Frontal cortex (tissue), 3 donors: ENCODE measurements at regions not wholly inside any gene's neighbourhood (a gene's known extent, or its start where the extent isn't known, plus 50 kb on each side); places are given as distances from the start of the nearest gene placed in this dataset.

ENCODE experiments used
- DNase-seq, 2 donors: peaks; one replicate each; pipeline ENCODE4 v3.0.0; 2012; ENCODE audit warnings: low spot score in 2 of 2
- FAIRE-seq: peaks from 2 replicates; lab custom pipeline; 2012; peaks lifted over from hg19 to GRCh38; lab: Jason Lieb, UNC
- donor health status: control.
- donor health status: control.
- donor health status: control.

GRCh38 chr3:148186881-148187280, 510.8 kb upstream of the AGTR1 start:
- no peak for DNase-seq
- FAIRE-seq = no peak

DNA sequence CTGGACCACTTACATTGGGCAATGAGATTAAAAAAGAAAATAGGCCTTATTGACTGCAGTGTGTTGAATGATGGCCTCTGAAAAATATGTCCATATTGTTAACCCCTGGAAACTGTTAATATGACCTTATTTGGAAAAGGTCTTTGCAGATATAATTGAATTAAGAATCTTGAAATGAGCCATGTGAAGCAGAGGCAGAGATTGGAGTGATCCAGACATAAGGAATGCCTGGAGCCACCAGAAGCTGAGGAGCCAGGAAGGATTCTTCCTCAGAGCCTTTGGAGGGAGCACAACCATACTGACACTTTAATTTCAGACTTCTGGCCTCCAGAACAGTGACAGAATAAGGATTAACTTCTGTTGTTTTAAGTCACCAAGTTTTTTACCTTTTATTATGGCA, 510.4 kb upstream of the AGTR1 start:
- FAIRE-seq (no peak), DNase-seq (no peak)

DNA sequence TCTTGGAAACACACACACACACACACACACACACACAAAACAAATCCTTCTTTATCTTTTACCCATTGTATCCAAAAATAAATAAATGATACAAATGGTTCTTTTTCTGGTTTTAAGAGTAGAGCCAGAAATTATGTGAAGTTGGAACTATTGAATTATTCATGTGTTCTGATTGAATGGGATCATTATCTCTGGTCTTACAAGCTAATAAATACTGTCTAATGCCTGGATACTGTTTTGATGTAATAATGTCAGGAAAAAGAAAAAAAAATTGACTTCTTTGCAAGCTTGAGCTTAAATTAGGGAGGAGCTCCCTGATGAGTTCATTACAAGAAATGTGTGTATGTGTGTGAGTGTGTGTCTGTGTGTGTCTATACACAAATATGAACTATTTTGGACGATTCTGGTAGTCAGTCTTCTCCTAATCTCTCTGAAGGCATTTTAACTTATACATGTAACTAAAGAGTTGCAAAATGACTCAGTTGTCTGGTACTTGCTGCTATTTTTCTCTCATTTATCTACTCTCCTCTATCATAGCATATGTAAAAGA, 507.2 kb upstream of the AGTR1 start:
- DNase-seq (peak in 1 of 2 donors; percentile 8), FAIRE-seq (peak; percentile 99)

DNA sequence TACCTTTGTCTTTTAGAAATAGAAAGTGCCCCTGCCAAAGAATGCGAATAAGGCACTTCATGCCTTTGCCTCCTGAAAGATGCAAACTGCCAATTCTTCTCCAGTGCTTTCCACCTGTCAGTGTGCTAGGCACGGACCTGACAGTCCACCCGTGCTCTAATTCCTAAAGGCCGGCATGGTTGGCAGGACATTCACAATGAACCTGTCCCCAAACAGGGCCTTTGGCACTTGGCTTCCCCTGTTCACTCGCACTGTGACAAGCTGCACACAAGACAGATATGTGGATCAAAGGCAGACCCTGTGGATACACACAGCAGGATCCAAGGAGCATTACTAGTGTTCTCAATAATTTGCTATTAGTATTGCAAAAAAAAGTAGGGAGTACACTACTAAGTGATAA, 505.7 kb upstream of the AGTR1 start:
- FAIRE-seq = no peak
- DNase-seq = no peak

DNA sequence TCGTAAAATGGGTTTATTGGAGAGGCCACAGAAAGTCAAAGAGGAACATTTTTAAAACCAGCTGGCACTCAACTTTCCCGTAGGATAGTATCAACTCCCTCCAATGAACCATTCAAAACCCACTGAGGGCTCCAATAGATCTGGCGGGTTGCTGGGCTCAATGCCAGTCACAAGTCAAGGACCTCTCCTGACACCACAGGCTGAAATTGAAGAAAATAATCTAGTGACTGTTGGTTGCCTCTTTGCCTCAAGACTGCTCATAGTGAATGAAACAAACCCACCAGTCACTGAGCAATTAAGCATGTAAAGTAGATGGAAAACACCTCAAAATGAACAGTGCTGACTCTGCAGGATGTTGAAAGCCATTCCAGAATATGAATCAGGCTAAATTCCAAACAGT, 500.6 kb upstream of the AGTR1 start:
- no peak for DNase-seq

DNA sequence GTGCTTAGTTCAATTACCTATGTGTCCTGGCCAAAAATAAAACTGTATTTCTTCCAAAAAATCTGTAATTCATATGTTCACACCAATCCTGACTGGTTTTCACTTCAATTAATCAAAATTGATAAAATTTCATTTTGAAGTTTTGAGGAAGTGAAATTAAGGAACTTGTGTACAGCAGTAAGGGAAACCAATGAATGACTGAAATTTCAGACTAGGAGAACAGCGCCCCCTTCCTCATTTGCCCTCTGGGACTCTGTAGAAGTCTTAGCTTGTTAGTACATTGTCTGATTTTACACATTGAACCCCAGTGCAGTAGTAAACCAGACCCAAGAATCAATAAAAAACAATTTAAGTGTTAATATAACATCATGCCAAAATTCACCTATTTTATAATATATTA, 495.3 kb upstream of the AGTR1 start:
- no peak for FAIRE-seq

More for the DNA sequence above, 500.6 kb upstream of the AGTR1 start:
- FAIRE-seq = no peak

DNA sequence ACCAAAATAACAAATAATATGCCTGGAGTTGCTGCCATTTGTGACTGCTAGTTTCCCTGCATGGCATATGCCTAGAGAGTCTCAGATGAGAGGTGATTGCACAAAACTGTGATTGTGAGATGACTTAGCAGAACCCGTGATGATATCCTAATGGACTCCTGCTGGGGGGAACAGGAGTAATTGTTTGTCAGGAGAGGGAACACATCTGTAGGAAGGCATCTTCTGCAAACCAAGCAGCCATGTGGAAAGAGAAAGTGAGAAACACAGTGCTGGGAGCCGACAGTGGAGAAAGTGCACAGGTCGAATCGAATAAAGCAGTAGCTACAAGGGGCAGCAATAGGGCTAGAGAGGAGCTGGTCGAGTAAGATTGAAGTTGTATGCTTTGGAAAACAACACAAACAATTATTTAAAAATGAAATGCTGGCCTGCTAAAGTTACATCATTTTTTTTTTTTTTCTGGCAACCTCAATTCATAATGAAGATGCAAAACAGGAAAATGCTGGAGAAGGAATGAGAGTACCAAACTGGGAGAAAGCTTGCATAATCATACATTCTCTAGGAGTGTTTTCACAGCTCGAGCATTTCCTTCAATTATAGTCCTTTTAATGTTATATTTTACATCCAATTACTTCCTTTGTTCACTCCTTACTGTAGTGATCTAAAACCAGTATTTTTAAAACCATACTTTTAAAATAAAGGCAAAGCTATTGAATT, 494.2 kb upstream of the AGTR1 start:
- no peak for FAIRE-seq
- DNase-seq = no peak

More for the DNA sequence above, 495.3 kb upstream of the AGTR1 start:
- no peak for DNase-seq

DNA sequence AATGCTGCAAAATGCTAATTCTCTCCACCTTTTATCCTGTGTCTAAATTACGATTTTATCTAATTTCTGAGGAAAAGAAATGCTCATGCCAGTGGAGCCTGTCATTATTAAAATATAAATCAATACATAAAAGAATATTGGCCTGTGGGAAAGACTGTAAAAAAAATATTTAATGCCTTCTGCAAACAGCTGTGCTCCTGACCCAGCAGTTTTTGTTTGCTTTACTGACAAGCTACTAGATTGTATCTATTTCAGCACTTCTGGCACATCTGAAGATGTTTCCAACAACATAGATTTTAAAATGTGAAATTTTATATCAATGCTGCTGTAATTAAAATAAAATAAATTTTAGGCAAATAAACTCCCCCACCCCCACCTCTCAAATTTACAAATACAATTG, 493.6 kb upstream of the AGTR1 start:
- FAIRE-seq = no peak

GRCh38 chr3:148205977-148206376, 491.7 kb upstream of the AGTR1 start:
- no peak for DNase-seq
- no peak for FAIRE-seq

More for the DNA sequence above, 493.6 kb upstream of the AGTR1 start:
- no peak for DNase-seq

GRCh38 chr3:148206446-148206845, 491.3 kb upstream of the AGTR1 start:
- FAIRE-seq = no peak
- DNase-seq = no peak

DNA sequence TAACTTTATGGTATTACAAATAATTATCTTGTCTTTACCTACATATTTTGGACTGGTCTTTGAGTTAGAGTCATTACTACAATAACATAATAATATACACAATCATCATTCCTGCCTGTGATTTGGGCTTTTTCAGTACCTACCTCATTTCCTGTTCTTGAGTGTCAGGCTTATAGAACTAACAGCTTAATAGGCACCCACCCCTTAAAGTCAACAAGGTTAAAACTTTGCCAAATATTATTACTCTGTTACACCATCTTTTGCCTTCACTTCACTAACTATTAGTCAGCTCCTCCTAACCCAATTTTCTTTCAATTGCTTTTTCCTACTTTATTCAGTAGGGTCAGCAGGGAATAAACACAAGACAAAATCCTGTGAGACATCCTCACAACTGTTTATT, 488.7 kb upstream of the AGTR1 start:
- DNase-seq (no peak), FAIRE-seq (no peak)

DNA sequence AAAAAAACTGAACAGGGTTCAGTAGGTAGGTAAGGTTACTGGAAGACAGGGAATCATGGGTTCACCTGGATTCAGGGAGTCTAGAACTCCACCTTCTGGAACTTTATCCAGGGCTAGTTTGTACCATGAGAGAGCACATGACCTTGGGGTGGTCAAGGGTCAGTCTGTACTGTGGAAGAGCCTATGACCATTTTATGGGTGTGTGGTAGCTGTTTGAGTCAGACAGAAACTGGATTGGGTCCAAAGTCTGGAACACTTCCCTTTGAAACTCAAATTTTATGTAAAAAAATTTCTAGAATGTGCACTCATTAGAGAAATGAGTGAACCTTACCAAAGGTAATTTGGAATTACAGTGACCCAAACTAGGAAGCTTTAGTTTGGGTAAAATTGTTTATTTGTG, 486.0 kb upstream of the AGTR1 start:
- DNase-seq (no peak), FAIRE-seq (no peak)

GRCh38 chr3:148214705-148215104, 483.0 kb upstream of the AGTR1 start:
- DNase-seq (no peak), FAIRE-seq (no peak)

DNA sequence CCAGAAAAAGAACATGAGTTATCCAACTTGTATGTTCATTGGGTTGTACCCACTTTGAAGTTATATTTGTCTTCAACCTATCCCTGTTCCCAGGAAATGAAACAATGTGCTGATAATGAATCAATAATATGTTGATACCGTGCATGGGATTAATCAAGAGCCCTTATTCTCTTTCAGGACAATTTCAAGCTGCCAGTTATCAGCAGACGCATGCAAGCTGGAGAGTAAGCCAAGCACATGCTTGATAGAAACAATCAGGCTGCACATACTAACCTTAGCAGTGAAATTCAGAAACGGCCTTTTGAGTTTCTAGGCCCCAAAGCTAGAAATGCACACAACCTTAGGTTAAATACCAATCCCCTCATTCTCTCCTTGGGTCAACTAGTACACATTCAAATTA, 480.4 kb upstream of the AGTR1 start:
- no peak for FAIRE-seq
- DNase-seq = no peak

DNA sequence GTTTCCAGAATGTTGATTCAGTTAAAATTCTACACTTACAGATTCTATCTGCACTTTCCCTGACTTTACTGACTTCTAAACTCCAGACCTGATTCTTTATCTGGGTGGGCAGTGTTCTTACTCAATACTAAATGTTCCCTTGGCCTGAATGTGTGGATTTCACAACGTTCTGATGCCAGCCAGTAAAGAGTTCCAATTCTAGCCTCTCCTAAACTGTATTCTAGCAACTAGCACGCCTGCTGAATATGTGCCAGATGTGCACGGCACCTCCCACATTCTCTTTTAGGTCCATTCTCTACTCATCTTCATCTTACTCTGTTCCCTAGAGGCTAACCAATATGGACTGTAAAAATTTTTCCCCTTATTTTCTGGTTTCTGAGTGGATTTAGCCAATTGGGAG, 479.5 kb upstream of the AGTR1 start:
- DNase-seq (no peak), FAIRE-seq (no peak)

DNA sequence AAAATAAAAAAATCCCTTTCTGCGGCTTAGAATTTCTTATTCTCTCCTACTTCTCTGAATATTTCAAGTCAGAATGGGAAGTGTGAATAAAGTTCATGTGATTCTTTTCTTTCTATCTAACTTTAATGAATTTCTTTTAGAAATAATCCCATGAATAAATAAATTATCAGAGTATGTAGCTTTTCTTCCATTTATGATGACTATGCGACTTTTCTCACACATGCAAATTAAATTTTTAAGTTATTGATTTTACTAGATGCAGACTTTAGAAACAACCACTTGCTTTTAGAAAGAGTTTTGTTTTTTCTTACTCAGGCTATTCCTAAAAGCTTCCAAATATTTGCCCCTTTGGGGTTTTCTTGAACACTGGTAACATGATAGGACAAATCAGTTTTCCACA, 477.7 kb upstream of the AGTR1 start:
- DNase-seq (no peak), FAIRE-seq (peak; percentile 43)

- no peak for FAIRE-seq
- DNase-seq = no peak
These were observed 476.4 kb upstream of the AGTR1 start for GRCh38 chr3:148221303-148221702.

DNA sequence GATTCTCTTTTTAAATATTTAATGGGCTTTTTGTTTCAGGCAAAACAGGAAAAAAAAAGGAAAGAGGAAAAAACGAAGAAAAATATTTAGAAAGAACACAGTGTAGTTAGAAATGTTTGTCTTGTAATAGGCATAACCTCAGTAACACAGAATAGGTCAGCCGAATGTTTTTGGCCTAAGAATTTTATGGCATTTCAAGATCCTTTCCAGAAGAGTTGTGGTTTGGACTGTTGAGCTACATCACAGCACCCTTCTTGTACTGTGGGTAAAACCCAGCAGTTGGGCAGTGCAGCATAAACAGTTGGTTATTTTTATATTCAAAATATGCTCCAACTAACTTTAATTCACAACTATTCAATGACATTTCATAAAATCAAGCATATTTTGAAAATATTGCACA, 474.4 kb upstream of the AGTR1 start:
- DNase-seq (no peak), FAIRE-seq (no peak)

GRCh38 chr3:148226246-148226645, 471.5 kb upstream of the AGTR1 start:
- DNase-seq = no peak
- FAIRE-seq = no peak

DNA sequence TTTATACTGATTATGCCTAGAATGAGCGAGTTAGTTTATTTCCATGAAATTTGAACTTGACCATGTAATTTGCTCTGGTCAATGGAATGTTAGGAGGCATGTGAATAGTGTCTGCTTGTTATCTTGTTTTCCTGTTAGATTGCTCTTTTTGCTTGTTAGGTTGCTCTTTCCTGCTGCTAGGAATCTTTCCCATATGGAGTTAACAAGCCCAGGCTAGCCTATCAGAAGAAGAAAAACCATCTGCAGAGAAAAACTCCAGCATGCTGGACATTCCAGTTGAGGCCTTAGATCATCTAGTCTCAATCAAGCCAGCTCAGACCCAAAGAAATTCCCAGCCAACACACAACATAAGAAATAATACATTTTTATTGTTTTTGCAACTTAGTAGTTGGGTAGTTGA, 470.2 kb upstream of the AGTR1 start:
- no peak for FAIRE-seq
- no peak for DNase-seq

DNA sequence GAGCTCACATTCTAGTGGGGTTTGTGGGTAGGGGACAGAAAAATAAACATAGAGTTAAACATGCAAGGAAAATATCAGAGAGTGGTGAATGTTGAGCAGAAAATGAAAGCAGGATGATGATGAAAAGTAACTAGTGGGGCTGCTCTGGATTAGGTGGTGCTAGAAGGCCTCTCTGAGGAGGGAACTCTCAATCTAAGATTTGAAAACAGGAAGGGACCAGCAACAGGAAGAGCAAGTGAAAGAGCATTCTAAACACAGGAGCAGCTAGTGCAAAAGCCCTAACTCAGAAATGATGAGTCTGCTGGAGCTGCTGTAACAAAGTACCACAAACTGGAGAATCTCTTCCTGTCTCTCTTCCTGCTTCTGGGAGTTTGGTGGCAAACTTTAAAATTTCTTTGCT, 468.6 kb upstream of the AGTR1 start:
- FAIRE-seq = no peak
- no peak for DNase-seq

GRCh38 chr3:148230473-148230872, 467.2 kb upstream of the AGTR1 start:
- DNase-seq (no peak), FAIRE-seq (no peak)
